ENCODE measurements at regions not wholly inside any gene's neighbourhood (a gene's known extent, or its start where the extent isn't known, plus 50 kb on each side); places are given as distances from the start of the nearest gene placed in this dataset.
"Not testable (repeated sequence)": the region's sequence is repeated elsewhere in the genome, so short reads cannot be mapped to it uniquely, and the experiment has no call there.

GRCh38 chr14:66022526-66022925 lies 463.6 kb upstream of the CCDC196 start:
- no peak overlapping the region for H3K27ac ChIP-seq (ENCODE audit: low read depth, low read length)
- peaks cover 0 to 2% of the 10 kb centered on the region in 2 donors for H3K36me3 Mint-ChIP-seq
- peak overlapping the region in 1 of 7 donors; percentile 8 for H3K27ac Mint-ChIP-seq
- no peaks in the 10 kb centered on the region for H3K9me3 ChIP-seq (ENCODE audit: control insufficient read depth in 1 of 2, low read length in 2 of 2)
- H3K27me3 Mint-ChIP-seq = no peaks in the 10 kb centered on the region
- H3K27me3 ChIP-seq (ENCODE audit: insufficient read depth, low read length) = no peaks in the 10 kb centered on the region
- no peaks in the 10 kb centered on the region for H3K4me1 ChIP-seq (ENCODE audit: insufficient read depth, low read length)
- ChIA-PET POLR2A (ENCODE audit: partially characterized antibody) (no interaction called here), CTCF (ENCODE audit: partially characterized antibody) (interaction anchor here (1.8 kb wide), 1 partner anchor 62 kb away, joined by 6 read pairs; no protein-coding TSS in a partner anchor)
- no peak overlapping the region for H3K4me3 ChIP-seq (ENCODE audit: low read length in 2 of 2)
- peaks cover 0 to 1% (median 0%) of the 10 kb centered on the region in 8 donors for H3K9me3 Mint-ChIP-seq
- DNase-seq = no peak
- no peaks in the 10 kb centered on the region for H3K4me1 Mint-ChIP-seq
- no peaks in the 10 kb centered on the region for H3K36me3 ChIP-seq (ENCODE audit: insufficient read depth, low read length)
- intact Hi-C loops (cut with micrococcal nuclease) = no loop called here
- H3K4me3 Mint-ChIP-seq = no peak overlapping the region

- peaks cover 4 to 6% of the 10 kb centered on the region in 2 donors for H3K36me3 Mint-ChIP-seq
- no peaks in the 10 kb centered on the region for H3K36me3 ChIP-seq (ENCODE audit: insufficient read depth, low read length)
These were observed 460.4 kb upstream of the CCDC196 start for GRCh38 chr14:66025779-66026178.

GRCh38 chr14:66031981-66032380 lies 454.2 kb upstream of the CCDC196 start:
- H3K4me3 Mint-ChIP-seq; H3K27me3 ChIP-seq (ENCODE audit: insufficient read depth, low read length); H3K27ac ChIP-seq (ENCODE audit: low read depth, low read length); H3K27me3 Mint-ChIP-seq; H3K27ac Mint-ChIP-seq; CTCF ChIA-PET (ENCODE audit: partially characterized antibody); H3K36me3 ChIP-seq (ENCODE audit: insufficient read depth, low read length); POLR2A ChIA-PET (ENCODE audit: partially characterized antibody); intact Hi-C loops (cut with micrococcal nuclease); H3K4me1 Mint-ChIP-seq; H3K4me1 ChIP-seq (ENCODE audit: insufficient read depth, low read length); H3K4me3 ChIP-seq (ENCODE audit: low read length in 2 of 2); H3K9me3 ChIP-seq (ENCODE audit: control insufficient read depth in 1 of 2, low read length in 2 of 2); DNase-seq: not testable (repeated sequence)
- peaks cover 12 to 22% of the 10 kb centered on the region in 2 donors for H3K36me3 Mint-ChIP-seq
- peaks cover 3 to 43% (median 32%) of the 10 kb centered on the region in 8 donors for H3K9me3 Mint-ChIP-seq

More at GRCh38 chr14:66025779-66026178, 460.4 kb upstream of the CCDC196 start:
- Histone ChIP-seq H3K4me1 (ENCODE audit: insufficient read depth, low read length) (no peaks in the 10 kb centered on the region), H3K27ac (ENCODE audit: low read depth, low read length) (no peak overlapping the region), H3K27me3 (ENCODE audit: insufficient read depth, low read length) (no peaks in the 10 kb centered on the region), H3K9me3 (ENCODE audit: control insufficient read depth in 1 of 2, low read length in 2 of 2) (no peaks in the 10 kb centered on the region), H3K4me3 (ENCODE audit: low read length in 2 of 2) (no peak overlapping the region)
- no peak for DNase-seq
- no peaks in the 10 kb centered on the region for H3K4me1 Mint-ChIP-seq
- H3K9me3 Mint-ChIP-seq = peaks cover 0 to 16% (median 13%) of the 10 kb centered on the region in 8 donors
- H3K27ac Mint-ChIP-seq = no peak overlapping the region
- peaks cover 1 to 2% of the 10 kb centered on the region in 2 donors for H3K27me3 Mint-ChIP-seq
- POLR2A ChIA-PET (ENCODE audit: partially characterized antibody) = no interaction called here
- intact Hi-C loops (cut with micrococcal nuclease) = no loop called here
- H3K4me3 Mint-ChIP-seq = no peak overlapping the region
- CTCF ChIA-PET (ENCODE audit: partially characterized antibody) = no interaction called here

- Mint-ChIP-seq H3K4me1 (no peaks in the 10 kb centered on the region), H3K36me3 (peaks cover 12 to 22% of the 10 kb centered on the region in 2 donors), H3K27ac (no peak overlapping the region), H3K4me3 (no peak overlapping the region), H3K27me3 (peaks cover 3 to 9% of the 10 kb centered on the region in 2 donors), H3K9me3 (peaks cover 3 to 43% (median 31%) of the 10 kb centered on the region in 8 donors)
- Histone ChIP-seq H3K36me3 (ENCODE audit: insufficient read depth, low read length) (no peaks in the 10 kb centered on the region), H3K27me3 (ENCODE audit: insufficient read depth, low read length) (no peaks in the 10 kb centered on the region), H3K9me3 (ENCODE audit: control insufficient read depth in 1 of 2, low read length in 2 of 2) (no peaks in the 10 kb centered on the region), H3K4me1 (ENCODE audit: insufficient read depth, low read length) (no peaks in the 10 kb centered on the region), H3K27ac (ENCODE audit: low read depth, low read length) (no peak overlapping the region), H3K4me3 (ENCODE audit: low read length in 2 of 2) (no peak overlapping the region)
- DNase-seq = no peak
- ChIA-PET POLR2A (ENCODE audit: partially characterized antibody) (no interaction called here), CTCF (ENCODE audit: partially characterized antibody) (no interaction called here)
- intact Hi-C loops (cut with micrococcal nuclease) = no loop called here
These were observed 453.4 kb upstream of the CCDC196 start for GRCh38 chr14:66032800-66033199.

GRCh38 chr14:66036547-66036946 lies 449.6 kb upstream of the CCDC196 start:
- H3K9me3 Mint-ChIP-seq = peaks cover 0 to 21% (median 15%) of the 10 kb centered on the region in 8 donors
- no peak for DNase-seq
- H3K36me3 ChIP-seq (ENCODE audit: insufficient read depth, low read length) = no peaks in the 10 kb centered on the region
- H3K4me3 ChIP-seq (ENCODE audit: low read length in 2 of 2) = no peak overlapping the region
- ChIA-PET POLR2A (ENCODE audit: partially characterized antibody) (no interaction called here), CTCF (ENCODE audit: partially characterized antibody) (interaction anchor here (1.1 kb wide), 1 partner anchor 11 kb away, joined by 4 read pairs; no protein-coding TSS in a partner anchor)
- H3K27me3 Mint-ChIP-seq = peaks cover 5 to 7% of the 10 kb centered on the region in 2 donors
- no peak overlapping the region for H3K27ac ChIP-seq (ENCODE audit: low read depth, low read length)
- H3K27ac Mint-ChIP-seq = no peak overlapping the region
- no peaks in the 10 kb centered on the region for H3K9me3 ChIP-seq (ENCODE audit: control insufficient read depth in 1 of 2, low read length in 2 of 2)
- H3K27me3 ChIP-seq (ENCODE audit: insufficient read depth, low read length) = no peaks in the 10 kb centered on the region
- H3K4me1 Mint-ChIP-seq = no peaks in the 10 kb centered on the region
- no peaks in the 10 kb centered on the region for H3K4me1 ChIP-seq (ENCODE audit: insufficient read depth, low read length)
- H3K36me3 Mint-ChIP-seq = peaks cover 3 to 16% of the 10 kb centered on the region in 2 donors
- H3K4me3 Mint-ChIP-seq = no peak overlapping the region
- intact Hi-C loops (cut with micrococcal nuclease) = no loop called here

GRCh38 chr14:66037361-66037760 lies 448.8 kb upstream of the CCDC196 start:
- Mint-ChIP-seq H3K4me1 (no peaks in the 10 kb centered on the region), H3K36me3 (peaks cover 3 to 16% of the 10 kb centered on the region in 2 donors), H3K4me3 (no peak overlapping the region), H3K27ac (no peak overlapping the region), H3K9me3 (peaks cover 0 to 15% (median 10%) of the 10 kb centered on the region in 8 donors), H3K27me3 (peaks cover 5 to 7% of the 10 kb centered on the region in 2 donors)
- ChIA-PET CTCF (ENCODE audit: partially characterized antibody) (no interaction called here), POLR2A (ENCODE audit: partially characterized antibody) (no interaction called here)
- Histone ChIP-seq H3K36me3 (ENCODE audit: insufficient read depth, low read length) (no peaks in the 10 kb centered on the region), H3K27me3 (ENCODE audit: insufficient read depth, low read length) (no peaks in the 10 kb centered on the region), H3K9me3 (ENCODE audit: control insufficient read depth in 1 of 2, low read length in 2 of 2) (no peaks in the 10 kb centered on the region), H3K4me3 (ENCODE audit: low read length in 2 of 2) (no peak overlapping the region), H3K4me1 (ENCODE audit: insufficient read depth, low read length) (no peaks in the 10 kb centered on the region), H3K27ac (ENCODE audit: low read depth, low read length) (no peak overlapping the region)
- no peak for DNase-seq
- intact Hi-C loops (cut with micrococcal nuclease) = no loop called here

GRCh38 chr14:66038212-66038611 lies 448.0 kb upstream of the CCDC196 start:
- no peak for DNase-seq
- Histone ChIP-seq H3K4me3 (ENCODE audit: low read length in 2 of 2) (no peak overlapping the region), H3K36me3 (ENCODE audit: insufficient read depth, low read length) (no peaks in the 10 kb centered on the region), H3K27ac (ENCODE audit: low read depth, low read length) (no peak overlapping the region), H3K9me3 (ENCODE audit: control insufficient read depth in 1 of 2, low read length in 2 of 2) (no peaks in the 10 kb centered on the region), H3K4me1 (ENCODE audit: insufficient read depth, low read length) (no peaks in the 10 kb centered on the region), H3K27me3 (ENCODE audit: insufficient read depth, low read length) (no peaks in the 10 kb centered on the region)
- H3K4me1 Mint-ChIP-seq = no peaks in the 10 kb centered on the region
- ChIA-PET POLR2A (ENCODE audit: partially characterized antibody) (no interaction called here), CTCF (ENCODE audit: partially characterized antibody) (no interaction called here)
- peaks cover 3 to 5% of the 10 kb centered on the region in 2 donors for H3K27me3 Mint-ChIP-seq
- no peak overlapping the region for H3K27ac Mint-ChIP-seq
- H3K36me3 Mint-ChIP-seq = peaks cover 2 to 11% of the 10 kb centered on the region in 2 donors
- intact Hi-C loops (cut with micrococcal nuclease) = no loop called here
- H3K4me3 Mint-ChIP-seq = no peak overlapping the region
- peaks cover 0 to 8% (median 4%) of the 10 kb centered on the region in 8 donors for H3K9me3 Mint-ChIP-seq

GRCh38 chr14:66038618-66039017 lies 447.6 kb upstream of the CCDC196 start:
- no peak for DNase-seq
- peaks cover 3 to 5% of the 10 kb centered on the region in 2 donors for H3K27me3 Mint-ChIP-seq
- H3K4me1 Mint-ChIP-seq = no peaks in the 10 kb centered on the region
- no peak overlapping the region for H3K27ac Mint-ChIP-seq
- no peak overlapping the region for H3K4me3 Mint-ChIP-seq
- H3K4me3 ChIP-seq (ENCODE audit: low read length in 2 of 2) = no peak overlapping the region
- H3K9me3 Mint-ChIP-seq = peaks cover 0 to 5% (median 1%) of the 10 kb centered on the region in 8 donors
- CTCF ChIA-PET (ENCODE audit: partially characterized antibody) = no interaction called here
- no peak overlapping the region for H3K27ac ChIP-seq (ENCODE audit: low read depth, low read length)
- H3K27me3 ChIP-seq (ENCODE audit: insufficient read depth, low read length) = no peaks in the 10 kb centered on the region
- POLR2A ChIA-PET (ENCODE audit: partially characterized antibody) = no interaction called here
- H3K36me3 ChIP-seq (ENCODE audit: insufficient read depth, low read length) = no peaks in the 10 kb centered on the region
- H3K9me3 ChIP-seq (ENCODE audit: control insufficient read depth in 1 of 2, low read length in 2 of 2) = no peaks in the 10 kb centered on the region
- peaks cover 0 to 8% of the 10 kb centered on the region in 2 donors for H3K36me3 Mint-ChIP-seq
- intact Hi-C loops (cut with micrococcal nuclease) = no loop called here
- no peaks in the 10 kb centered on the region for H3K4me1 ChIP-seq (ENCODE audit: insufficient read depth, low read length)

All from CD4-positive, alpha-beta memory T cell (primary cell).